A673 (cell line): ENCODE measurements at regions not wholly inside any gene's neighbourhood (a gene's known extent, or its start where the extent isn't known, plus 50 kb on each side); places are given as distances from the start of the nearest gene placed in this dataset.

Experiments used
- EZH2 ChIP-seq: fragments of 200-600 bp; sonication (generic); IDR thresholded peaks from 2 replicates; pipeline ENCODE4 v1.6.1; 2017; ENCODE audit warnings: borderline replicate concordance, low read depth, mild to moderate bottlenecking, mixed read lengths, antibody characterized with exemption, low read length; ENCODE audit not compliant: poor library complexity, severe bottlenecking
- TF ChIP-seq, protein P1 (sequence below): fragments of 300-800, 200-600 bp; sonication (generic); conservative IDR thresholded peaks from 2 replicates; pipeline ENCODE4 v1.5.1; 2017; ENCODE audit warnings: low read depth, mild to moderate bottlenecking, antibody characterized with exemption, low read length, moderate library complexity, mixed read lengths

DNA sequence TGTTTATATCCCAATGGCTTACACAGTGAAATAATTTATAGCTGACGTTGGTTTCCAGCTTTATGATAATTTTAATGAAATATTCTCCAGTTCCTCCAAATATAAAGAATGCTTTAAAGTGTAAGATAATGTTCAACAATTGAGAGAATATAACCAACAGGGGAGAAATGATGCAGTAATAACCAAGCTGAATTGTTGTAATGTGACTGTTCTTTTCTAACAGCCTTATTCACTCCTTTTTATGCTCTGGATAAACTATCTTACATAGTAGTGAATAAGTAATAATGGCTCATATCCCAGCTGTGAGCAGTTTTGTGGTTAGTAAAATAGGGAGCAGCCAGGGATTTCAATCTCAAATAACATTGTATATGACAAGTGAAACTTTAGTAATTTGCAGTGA is 2348.7 kb upstream of the ACO1 start:
- TF ChIP-seq, protein P1, sequence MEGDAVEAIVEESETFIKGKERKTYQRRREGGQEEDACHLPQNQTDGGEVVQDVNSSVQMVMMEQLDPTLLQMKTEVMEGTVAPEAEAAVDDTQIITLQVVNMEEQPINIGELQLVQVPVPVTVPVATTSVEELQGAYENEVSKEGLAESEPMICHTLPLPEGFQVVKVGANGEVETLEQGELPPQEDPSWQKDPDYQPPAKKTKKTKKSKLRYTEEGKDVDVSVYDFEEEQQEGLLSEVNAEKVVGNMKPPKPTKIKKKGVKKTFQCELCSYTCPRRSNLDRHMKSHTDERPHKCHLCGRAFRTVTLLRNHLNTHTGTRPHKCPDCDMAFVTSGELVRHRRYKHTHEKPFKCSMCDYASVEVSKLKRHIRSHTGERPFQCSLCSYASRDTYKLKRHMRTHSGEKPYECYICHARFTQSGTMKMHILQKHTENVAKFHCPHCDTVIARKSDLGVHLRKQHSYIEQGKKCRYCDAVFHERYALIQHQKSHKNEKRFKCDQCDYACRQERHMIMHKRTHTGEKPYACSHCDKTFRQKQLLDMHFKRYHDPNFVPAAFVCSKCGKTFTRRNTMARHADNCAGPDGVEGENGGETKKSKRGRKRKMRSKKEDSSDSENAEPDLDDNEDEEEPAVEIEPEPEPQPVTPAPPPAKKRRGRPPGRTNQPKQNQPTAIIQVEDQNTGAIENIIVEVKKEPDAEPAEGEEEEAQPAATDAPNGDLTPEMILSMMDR, result no peak
- no peak for TF ChIP-seq EZH2
